Fibroblast of lung (primary cell): ENCODE measurements at regions not wholly inside any gene's neighbourhood (a gene's known extent, or its start where the extent isn't known, plus 50 kb on each side); places are given as distances from the start of the nearest gene placed in this dataset.

Source experiments
- EZH2 ChIP-seq: IDR thresholded peaks from 2 replicates; pipeline ENCODE4 v1.5.1; 2012; ENCODE audit warnings: low read length, control low read depth, mild to moderate bottlenecking; ENCODE audit errors: missing control alignments
- TF ChIP-seq, protein P1 (sequence below), 2 donors: IDR thresholded peaks in 1 of 2; conservative IDR thresholded peaks in 1 of 2; 1 replicate in 1 of 2; 2 replicates in 1 of 2; pipeline ENCODE4 v1.5.1; 2011 to 2012; ENCODE audit warnings: low read length in 2 of 2, control low read depth in 1 of 2, inconsistent platforms in 1 of 2, low read depth in 1 of 2, mild to moderate bottlenecking in 1 of 2

- TF ChIP-seq, protein P1, sequence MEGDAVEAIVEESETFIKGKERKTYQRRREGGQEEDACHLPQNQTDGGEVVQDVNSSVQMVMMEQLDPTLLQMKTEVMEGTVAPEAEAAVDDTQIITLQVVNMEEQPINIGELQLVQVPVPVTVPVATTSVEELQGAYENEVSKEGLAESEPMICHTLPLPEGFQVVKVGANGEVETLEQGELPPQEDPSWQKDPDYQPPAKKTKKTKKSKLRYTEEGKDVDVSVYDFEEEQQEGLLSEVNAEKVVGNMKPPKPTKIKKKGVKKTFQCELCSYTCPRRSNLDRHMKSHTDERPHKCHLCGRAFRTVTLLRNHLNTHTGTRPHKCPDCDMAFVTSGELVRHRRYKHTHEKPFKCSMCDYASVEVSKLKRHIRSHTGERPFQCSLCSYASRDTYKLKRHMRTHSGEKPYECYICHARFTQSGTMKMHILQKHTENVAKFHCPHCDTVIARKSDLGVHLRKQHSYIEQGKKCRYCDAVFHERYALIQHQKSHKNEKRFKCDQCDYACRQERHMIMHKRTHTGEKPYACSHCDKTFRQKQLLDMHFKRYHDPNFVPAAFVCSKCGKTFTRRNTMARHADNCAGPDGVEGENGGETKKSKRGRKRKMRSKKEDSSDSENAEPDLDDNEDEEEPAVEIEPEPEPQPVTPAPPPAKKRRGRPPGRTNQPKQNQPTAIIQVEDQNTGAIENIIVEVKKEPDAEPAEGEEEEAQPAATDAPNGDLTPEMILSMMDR (conservative IDR thresholded peaks at IDR 0.05 in 1 of 2, IDR thresholded peaks at IDR 0.05 in 1 of 2; ENCODE audit: low read depth in 1 of 2, low read length in 2 of 2), result no peak
- no peak for TF ChIP-seq EZH2
Measured at GRCh38 chr1:163585796-163586195, 264.0 kb downstream of the NUF2 start.
